IMR-90 (cell line): ENCODE measurements at regions not wholly inside any gene's neighbourhood (a gene's known extent, or its start where the extent isn't known, plus 50 kb on each side); places are given as distances from the start of the nearest gene placed in this dataset.

Source experiments
- ATAC-seq: fragments of 200-7000 bp; cut with Tn5 transposase; 2 replicates; pipeline ENCODE4 v1.9.1; 2020; ENCODE audit warnings: low read depth, mild to moderate bottlenecking, moderate library complexity
- BruUV-seq: library from RNA; stranded (reverse); fragments of 400-500 nt; replicated peaks from 2 replicates; lab custom pipeline; 2021; lab: Mats Ljungman, UMichigan
- CTCF ChIA-PET: fragments of 300-600 bp; formaldehyde crosslinking; extraction: SDS; loops from one replicate; lab custom pipeline; 2021; ENCODE audit warnings: antibody characterized with exemption; lab: Yijun Ruan, JAX
- POLR2A ChIA-PET: fragments of 300-600 bp; sonication (Branson Sonifier 250); formaldehyde crosslinking; loops from one replicate; lab custom pipeline; 2022; ENCODE audit warnings: antibody characterized with exemption; ENCODE audit not compliant: unreplicated experiment; lab: Charles Lee
- DNase-seq: peaks from one replicate; pipeline ENCODE4 v3.0.0; 2013
- H2AFZ ChIP-seq: replicated peaks from 2 replicates; pipeline ENCODE3; 2013; ENCODE audit warnings: low read length, mild to moderate bottlenecking; ENCODE audit not compliant: poor library complexity
- H2AK5ac ChIP-seq: 2 replicates; pipeline ENCODE4 v1.6.1; 2013; ENCODE audit warnings: low read depth, low read length, inconsistent platforms
- H2AK9ac ChIP-seq: replicated peaks from 2 replicates; pipeline ENCODE3; 2013; ENCODE audit warnings: mild to moderate bottlenecking, low read depth, low read length, moderate library complexity; ENCODE audit not compliant: poor library complexity
- H2BK120ac ChIP-seq: 2 replicates; pipeline ENCODE4 v1.6.1; 2013; ENCODE audit warnings: low read depth, low read length, inconsistent platforms
- H2BK15ac ChIP-seq: 3 replicates; pipeline ENCODE4 v1.6.1; 2013; ENCODE audit warnings: low read depth, low read length, inconsistent platforms
- H2BK20ac ChIP-seq: 2 replicates; pipeline ENCODE4 v1.6.1; 2013; ENCODE audit warnings: low read depth, mild to moderate bottlenecking, inconsistent platforms, low read length, moderate library complexity
- H2BK5ac ChIP-seq: 2 replicates; pipeline ENCODE4 v1.6.1; 2013; ENCODE audit warnings: mild to moderate bottlenecking, low read depth, low read length, inconsistent platforms; ENCODE audit not compliant: poor library complexity, severe bottlenecking
- H3K14ac ChIP-seq: replicated peaks from 2 replicates; pipeline ENCODE4 v1.6.1; 2013; ENCODE audit warnings: low read depth, low read length, inconsistent platforms
- H3K18ac ChIP-seq: 2 replicates; pipeline ENCODE4 v1.6.1; 2013; ENCODE audit warnings: low read depth, low read length, control low read depth
- H3K23ac ChIP-seq: 2 replicates; pipeline ENCODE4 v1.6.1; 2013; ENCODE audit warnings: low read depth, low read length, inconsistent platforms
- H3K27ac ChIP-seq: 2 replicates; pipeline ENCODE4 v1.5.1; 2013; ENCODE audit warnings: mild to moderate bottlenecking, control low read depth, low read length; ENCODE audit not compliant: insufficient read depth
- H3K27me3 ChIP-seq: 2 replicates; pipeline ENCODE4 v1.6.1; 2013; ENCODE audit warnings: low read length; ENCODE audit not compliant: control insufficient read depth, insufficient read depth
- H3K36me3 ChIP-seq: 2 replicates; pipeline ENCODE4 v1.6.1; 2013; ENCODE audit warnings: low read length, mixed read lengths; ENCODE audit not compliant: control insufficient read depth, insufficient read depth
- H3K4ac ChIP-seq: 2 replicates; pipeline ENCODE4 v1.6.1; 2013; ENCODE audit warnings: low read depth, low read length, inconsistent platforms
- H3K4me1 ChIP-seq: 2 replicates; pipeline ENCODE4 v1.6.1; 2013; ENCODE audit warnings: low read length, mixed read lengths; ENCODE audit not compliant: control insufficient read depth, insufficient read depth
- H3K4me2 ChIP-seq: 2 replicates; pipeline ENCODE4 v1.6.1; 2013; ENCODE audit warnings: low read depth, mild to moderate bottlenecking, control low read depth, low read length, moderate library complexity
- H3K4me3 ChIP-seq: 2 replicates; pipeline ENCODE4 v1.5.1; 2013; ENCODE audit warnings: low read depth, mild to moderate bottlenecking, control low read depth, low read length, moderate library complexity; ENCODE audit not compliant: insufficient read depth
- H3K56ac ChIP-seq: 2 replicates; pipeline ENCODE4 v1.6.1; 2013; ENCODE audit warnings: low read length, inconsistent platforms; ENCODE audit not compliant: insufficient read depth; ENCODE audit errors: extremely low read depth
- H3K79me1 ChIP-seq, 2 experiments: 2 replicates each; pipeline ENCODE4 v1.6.1; 2013; ENCODE audit warnings: low read length in 2 of 2, inconsistent platforms in 1 of 2, low read depth in 1 of 2
- H3K9ac ChIP-seq: 2 replicates; pipeline ENCODE4 v1.6.1; 2013; ENCODE audit warnings: low read depth, low read length, control low read depth
- H3K9me1 ChIP-seq: 2 replicates; pipeline ENCODE4 v1.6.1; 2013; ENCODE audit warnings: low read length, inconsistent platforms; ENCODE audit not compliant: insufficient read depth
- H3K9me3 ChIP-seq: 2 replicates; pipeline ENCODE4 v1.6.1; 2013; ENCODE audit warnings: low read length; ENCODE audit not compliant: control insufficient read depth, insufficient read depth
- H4K20me1 ChIP-seq: 2 replicates; pipeline ENCODE4 v1.6.1; 2013; ENCODE audit warnings: low read length, inconsistent platforms; ENCODE audit not compliant: insufficient read depth
- H4K5ac ChIP-seq: 2 replicates; pipeline ENCODE4 v1.6.1; 2013; ENCODE audit warnings: mild to moderate bottlenecking, low read depth, low read length, control low read depth
- H4K8ac ChIP-seq, 2 experiments: 2 replicates each; pipeline ENCODE4 v1.6.1; 2013; ENCODE audit warnings: low read depth in 2 of 2, low read length in 2 of 2, control low read depth in 1 of 2, inconsistent platforms in 1 of 2
- H4K91ac ChIP-seq: 2 replicates; pipeline ENCODE4 v1.6.1; 2013; ENCODE audit warnings: low read depth, low read length, inconsistent platforms; ENCODE audit not compliant: insufficient read depth
- CHD1 ChIP-seq: IDR thresholded peaks from 2 replicates; pipeline ENCODE4 v1.6.1; 2012; ENCODE audit warnings: low read depth, low read length, improper control_type of control experiment
- MAFK ChIP-seq: IDR thresholded peaks from 2 replicates; pipeline ENCODE4 v1.6.1; 2012; ENCODE audit warnings: low read depth, low read length, improper control_type of control experiment
- dilution Hi-C: fragments of 300-500 bp; cut with HindIII; formaldehyde crosslinking; loops from one replicate; pipeline ENCODE4 v1.14.3; 2018; ENCODE audit warnings: low sequenced_read_pairs; ENCODE audit not compliant: unreplicated experiment
- in situ Hi-C: fragments of 300-500 bp; cut with MboI; formaldehyde crosslinking; loops from 3 replicates; pipeline ENCODE4 v1.14.3; 2019; ENCODE audit warnings: low sequenced_read_pairs, inconsistent platforms, mixed read lengths
- intact Hi-C: fragments of 100-400 bp; cut with micrococcal nuclease; formaldehyde crosslinking; loops from 2 replicates; pipeline ENCODE4 v1.10.0; 2022

- BruUV-seq = no TSS peak
- Histone ChIP-seq H3K4me1 (no peaks in the 10 kb centered on the region), H3K9me1 (no peaks in the 10 kb centered on the region), H2AFZ (no peak overlapping the region), H3K4ac (no peak overlapping the region), H4K91ac (no peak overlapping the region), H3K27me3 (no peaks in the 10 kb centered on the region), H3K79me1 (no peaks in the 10 kb centered on the region), H4K5ac (no peak overlapping the region), H3K4me2 (no peak overlapping the region), H3K4me3 (no peak overlapping the region), H2BK15ac (no peak overlapping the region), H2BK5ac (no peak overlapping the region), H4K20me1 (no peaks in the 10 kb centered on the region), H3K9ac (no peak overlapping the region), H3K27ac (no peak overlapping the region), H3K23ac (no peak overlapping the region), H4K8ac (no peak overlapping the region), H2BK120ac (no peak overlapping the region), H3K36me3 (no peaks in the 10 kb centered on the region), H3K14ac (no peak overlapping the region), H2BK20ac (no peak overlapping the region), H2AK5ac (no peak overlapping the region), H2AK9ac (no peak overlapping the region), H3K9me3 (no peaks in the 10 kb centered on the region), H3K56ac (no peak overlapping the region), H3K18ac (no peak overlapping the region)
- ATAC-seq (no peak), DNase-seq (no peak)
- intact Hi-C loops = no loop called here
- TF ChIP-seq MAFK = peak; percentile 83
- TF ChIP-seq CHD1 = no peak
- in situ Hi-C loops = no loop called here
- ChIA-PET POLR2A (interaction anchor here (0.5 kb wide), 1 partner anchor 8 kb away, joined by 3 read pairs; no protein-coding TSS in a partner anchor), CTCF (interaction anchor here (0.6 kb wide), 1 partner anchor 20 kb away, joined by 3 read pairs; no protein-coding TSS in a partner anchor)
- dilution Hi-C loops = no loop called here
Measured at GRCh38 chr3:67744699-67745098, 90.3 kb upstream of the SUCLG2 start.
